MM.1S (cell line): ENCODE measurements at regions not wholly inside any gene's neighbourhood (a gene's known extent, or its start where the extent isn't known, plus 50 kb on each side); places are given as distances from the start of the nearest gene placed in this dataset.

Experiments used
- DNase-seq: peaks from one replicate; pipeline ENCODE4 v3.0.0-alpha.2; 2015
- H2AFZ ChIP-seq: fragments of 300-600 bp; sonication (generic); 2 replicates; pipeline ENCODE4 v1.6.0; 2016; ENCODE audit warnings: antibody characterized with exemption, low read length
- H3F3A ChIP-seq: fragments of 300-600 bp; sonication (generic); 2 replicates; pipeline ENCODE4 v1.6.1; 2016; ENCODE audit warnings: mild to moderate bottlenecking, antibody characterized with exemption, low read length, moderate library complexity, mixed read lengths; ENCODE audit not compliant: insufficient read depth
- H3K27ac ChIP-seq: fragments of 300-600 bp; sonication (generic); 2 replicates; pipeline ENCODE4 v1.5.1; 2016; ENCODE audit warnings: mild to moderate bottlenecking, low read length
- H3K27me3 ChIP-seq: fragments of 300-600 bp; sonication (generic); replicated peaks from 2 replicates; pipeline ENCODE4 v1.6.0; 2016; ENCODE audit warnings: low read length; ENCODE audit not compliant: insufficient read depth
- H3K36me3 ChIP-seq: fragments of 300-600 bp; sonication (generic); replicated peaks from 2 replicates; pipeline ENCODE4 v1.6.1; 2016; ENCODE audit warnings: mild to moderate bottlenecking, low read length, mixed read lengths; ENCODE audit not compliant: insufficient read depth
- H3K4me1 ChIP-seq: fragments of 300-600 bp; sonication (generic); 2 replicates; pipeline ENCODE4 v1.6.1; 2016; ENCODE audit warnings: low read length, mixed read lengths
- H3K4me2 ChIP-seq: fragments of 300-600 bp; sonication (generic); 2 replicates; pipeline ENCODE4 v1.6.0; 2016; ENCODE audit warnings: low read depth, low read length
- H3K4me3 ChIP-seq: fragments of 300-600 bp; sonication (generic); 2 replicates; pipeline ENCODE4 v1.5.1; 2016; ENCODE audit warnings: low read length, mixed read lengths
- H3K79me2 ChIP-seq: fragments of 300-600 bp; sonication (generic); 2 replicates; pipeline ENCODE4 v1.6.1; 2016; ENCODE audit warnings: mixed run types, low read length, mixed read lengths
- H3K9ac ChIP-seq: fragments of 300-600 bp; sonication (generic); 2 replicates; pipeline ENCODE4 v1.6.1; 2016; ENCODE audit warnings: low read length, mixed read lengths
- H3K9me2 ChIP-seq: fragments of 300-600 bp; sonication (generic); replicated peaks from 2 replicates; pipeline ENCODE4 v1.6.1; 2016; ENCODE audit warnings: mild to moderate bottlenecking, low read length, mixed read lengths; ENCODE audit not compliant: insufficient read depth
- H3K9me3 ChIP-seq: fragments of 300-600 bp; sonication (generic); replicated peaks from 2 replicates; pipeline ENCODE4 v1.6.1; 2016; ENCODE audit warnings: mild to moderate bottlenecking, low read length, mixed read lengths; ENCODE audit not compliant: insufficient read depth
- H4K20me1 ChIP-seq: fragments of 300-600 bp; sonication (generic); 2 replicates; pipeline ENCODE4 v1.6.1; 2016; ENCODE audit warnings: mild to moderate bottlenecking, low read length, moderate library complexity, mixed read lengths; ENCODE audit not compliant: insufficient read depth
- CTCF ChIP-seq: fragments of 300-600 bp; sonication (generic); IDR thresholded peaks from 2 replicates; pipeline ENCODE4 v1.5.1; 2016; ENCODE audit warnings: antibody characterized with exemption, low read length, mixed read lengths
- EZH2 ChIP-seq: fragments of 300-600 bp; sonication (generic); optimal IDR thresholded peaks from 2 replicates; pipeline ENCODE3; 2017; ENCODE audit warnings: low read depth, mild to moderate bottlenecking, antibody characterized with exemption, low read length, mixed read lengths
- EZH2phosphoT487 ChIP-seq: fragments of 300-600 bp; sonication (generic); IDR thresholded peaks from 2 replicates; pipeline ENCODE4 v1.6.1; 2018; ENCODE audit warnings: antibody characterized with exemption, low read length

- no peaks in the 10 kb centered on the region for H3K79me2 ChIP-seq
- no peaks in the 10 kb centered on the region for H3K9me3 ChIP-seq
- no peaks in the 10 kb centered on the region for H3K4me1 ChIP-seq
- H3K4me2 ChIP-seq = no peak overlapping the region
- H3K27me3 ChIP-seq = no peaks in the 10 kb centered on the region
- H3K9ac ChIP-seq = no peak overlapping the region
- no peaks in the 10 kb centered on the region for H4K20me1 ChIP-seq
- no peak overlapping the region for H3K4me3 ChIP-seq
- H2AFZ ChIP-seq = no peak overlapping the region
- no peak for DNase-seq
- no peaks in the 10 kb centered on the region for H3F3A ChIP-seq
- no peaks in the 10 kb centered on the region for H3K36me3 ChIP-seq
- H3K27ac ChIP-seq = no peak overlapping the region
- TF ChIP-seq CTCF (no peak), EZH2 (no peak), EZH2phosphoT487 (no peak)
- H3K9me2 ChIP-seq = no peaks in the 10 kb centered on the region
Measured at GRCh38 chr1:157230500-157230899, 92.3 kb upstream of the ETV3 start.

GRCh38 chr1:157227700-157228099, 89.5 kb upstream of the ETV3 start:
- Histone ChIP-seq H3K27ac (no peak overlapping the region), H3K4me3 (no peak overlapping the region), H3K36me3 (no peaks in the 10 kb centered on the region), H3K79me2 (no peaks in the 10 kb centered on the region), H3K4me2 (no peak overlapping the region), H3K9me3 (no peaks in the 10 kb centered on the region), H3K27me3 (no peaks in the 10 kb centered on the region), H3K9me2 (no peaks in the 10 kb centered on the region), H3K4me1 (no peaks in the 10 kb centered on the region), H3F3A (no peaks in the 10 kb centered on the region), H4K20me1 (no peaks in the 10 kb centered on the region), H2AFZ (no peak overlapping the region), H3K9ac (no peak overlapping the region)
- TF ChIP-seq EZH2 (no peak), CTCF (no peak), EZH2phosphoT487 (no peak)
- DNase-seq = no peak

GRCh38 chr1:157226739-157227138, 88.5 kb upstream of the ETV3 start:
- Histone ChIP-seq H3K4me1 (no peaks in the 10 kb centered on the region), H3K36me3 (no peaks in the 10 kb centered on the region), H3K27me3 (no peaks in the 10 kb centered on the region), H3K27ac (no peak overlapping the region), H3K79me2 (no peaks in the 10 kb centered on the region), H3K9me2 (no peaks in the 10 kb centered on the region), H4K20me1 (no peaks in the 10 kb centered on the region), H3K9ac (no peak overlapping the region), H2AFZ (no peak overlapping the region), H3F3A (no peaks in the 10 kb centered on the region), H3K4me2 (no peak overlapping the region), H3K4me3 (no peak overlapping the region), H3K9me3 (no peaks in the 10 kb centered on the region)
- TF ChIP-seq CTCF = no peak
- TF ChIP-seq EZH2phosphoT487 = no peak
- no peak for TF ChIP-seq EZH2
- no peak for DNase-seq

GRCh38 chr1:157219600-157219999, 81.4 kb upstream of the ETV3 start:
- TF ChIP-seq EZH2 (no peak), EZH2phosphoT487 (no peak), CTCF (no peak)
- no peaks in the 10 kb centered on the region for H3K27me3 ChIP-seq
- no peak overlapping the region for H3K4me2 ChIP-seq
- H3K36me3 ChIP-seq = no peaks in the 10 kb centered on the region
- no peak overlapping the region for H3K4me3 ChIP-seq
- no peaks in the 10 kb centered on the region for H3K79me2 ChIP-seq
- no peaks in the 10 kb centered on the region for H3K9me2 ChIP-seq
- DNase-seq = no peak
- H4K20me1 ChIP-seq = no peaks in the 10 kb centered on the region
- H3K4me1 ChIP-seq = no peaks in the 10 kb centered on the region
- no peak overlapping the region for H2AFZ ChIP-seq
- H3K9ac ChIP-seq = no peak overlapping the region
- no peaks in the 10 kb centered on the region for H3F3A ChIP-seq
- no peaks in the 10 kb centered on the region for H3K9me3 ChIP-seq
- H3K27ac ChIP-seq = no peak overlapping the region
